H9 (cell line): ENCODE measurements at regions not wholly inside any gene's neighbourhood (a gene's known extent, or its start where the extent isn't known, plus 50 kb on each side); places are given as distances from the start of the nearest gene placed in this dataset.

ENCODE experiments used
- DNase-seq: peaks from one replicate; pipeline ENCODE4 v3.0.0-alpha.2; 2017
- H2AFZ ChIP-seq: one replicate; pipeline ENCODE4 v1.6.1; 2013; ENCODE audit warnings: mild to moderate bottlenecking, low read length, control low read depth, moderate library complexity
- H2AK5ac ChIP-seq: 2 replicates; pipeline ENCODE4 v1.6.1; 2013; ENCODE audit warnings: low read length, control low read depth, mixed read lengths; ENCODE audit not compliant: insufficient read length
- H2BK120ac ChIP-seq: one replicate; pipeline ENCODE4 v1.6.1; 2013; ENCODE audit warnings: low read depth, mild to moderate bottlenecking, low read length, control low read depth, inconsistent platforms; ENCODE audit not compliant: poor library complexity, severe bottlenecking
- H2BK12ac ChIP-seq: 2 replicates; pipeline ENCODE4 v1.6.1; 2013; ENCODE audit warnings: low read length, control low read depth, mixed read lengths, low read depth; ENCODE audit not compliant: insufficient read length
- H2BK15ac ChIP-seq: 2 replicates; pipeline ENCODE4 v1.6.1; 2013; ENCODE audit warnings: low read depth, low read length, control low read depth
- H2BK20ac ChIP-seq: one replicate; pipeline ENCODE4 v1.6.1; 2013; ENCODE audit warnings: low read depth, mild to moderate bottlenecking, low read length, control low read depth, inconsistent platforms; ENCODE audit not compliant: poor library complexity, severe bottlenecking
- H2BK5ac ChIP-seq: 2 replicates; pipeline ENCODE4 v1.6.1; 2013; ENCODE audit warnings: low read length, control low read depth, mixed read lengths; ENCODE audit not compliant: insufficient read length
- H3K14ac ChIP-seq: 2 replicates; pipeline ENCODE4 v1.6.1; 2013; ENCODE audit warnings: low read length, control low read depth; ENCODE audit not compliant: insufficient read depth
- H3K18ac ChIP-seq: 2 replicates; pipeline ENCODE4 v1.6.1; 2013; ENCODE audit warnings: low read depth, mild to moderate bottlenecking, mixed read lengths, low read length, control low read depth; ENCODE audit not compliant: insufficient read length
- H3K23ac ChIP-seq: 2 replicates; pipeline ENCODE4 v1.6.1; 2013; ENCODE audit warnings: low read length, control low read depth, mixed read lengths, low read depth; ENCODE audit not compliant: insufficient read length
- H3K23me2 ChIP-seq: 2 replicates; pipeline ENCODE4 v1.6.1; 2013; ENCODE audit warnings: low read depth, mild to moderate bottlenecking, mixed read lengths, low read length, control low read depth; ENCODE audit not compliant: insufficient read length, poor library complexity, severe bottlenecking
- H3K27ac ChIP-seq: 2 replicates; pipeline ENCODE4 v1.5.1; 2013; ENCODE audit warnings: low read length, control low read depth, mixed read lengths, low read depth; ENCODE audit not compliant: insufficient read length
- H3K27me3 ChIP-seq: 2 replicates; pipeline ENCODE4 v1.6.1; 2013; ENCODE audit warnings: low read length, control low read depth, inconsistent platforms; ENCODE audit not compliant: insufficient read depth
- H3K4ac ChIP-seq: 2 replicates; pipeline ENCODE4 v1.6.1; 2013; ENCODE audit warnings: low read depth, mild to moderate bottlenecking, control low read depth, inconsistent platforms, low read length, moderate library complexity
- H3K4me1 ChIP-seq: 2 replicates; pipeline ENCODE4 v1.6.1; 2013; ENCODE audit warnings: low read length, control low read depth, inconsistent platforms; ENCODE audit not compliant: insufficient read depth
- H3K4me2 ChIP-seq: 2 replicates; pipeline ENCODE4 v1.6.1; 2013; ENCODE audit warnings: low read length, control low read depth, mixed read lengths; ENCODE audit not compliant: insufficient read length, insufficient read depth
- H3K56ac ChIP-seq: 2 replicates; pipeline ENCODE4 v1.6.1; 2013; ENCODE audit warnings: low read depth, mild to moderate bottlenecking, mixed read lengths, low read length, control low read depth; ENCODE audit not compliant: insufficient read length
- H3K79me1 ChIP-seq: 2 replicates; pipeline ENCODE4 v1.6.1; 2013; ENCODE audit warnings: low read depth, mild to moderate bottlenecking, moderate library complexity, low read length, control low read depth, inconsistent platforms; ENCODE audit not compliant: insufficient read depth, poor library complexity, severe bottlenecking
- H3K79me2 ChIP-seq: 2 replicates; pipeline ENCODE4 v1.6.1; 2013; ENCODE audit warnings: low read length, control low read depth, inconsistent platforms; ENCODE audit not compliant: insufficient read depth
- H3K9ac ChIP-seq: 2 replicates; pipeline ENCODE4 v1.6.1; 2013; ENCODE audit warnings: low read length, control low read depth, mixed read lengths; ENCODE audit not compliant: insufficient read length; ENCODE audit errors: extremely low read depth
- H3K9me3 ChIP-seq: one replicate; pipeline ENCODE4 v1.6.1; 2013; ENCODE audit warnings: low read depth, low read length, inconsistent platforms; ENCODE audit not compliant: control insufficient read depth
- H3T11ph ChIP-seq: one replicate; pipeline ENCODE4 v1.6.1; 2013; ENCODE audit warnings: mild to moderate bottlenecking, low read length, control low read depth, inconsistent platforms
- H4K20me1 ChIP-seq: one replicate; pipeline ENCODE4 v1.6.1; 2013; ENCODE audit not compliant: control insufficient read depth, insufficient read length, insufficient read depth
- H4K5ac ChIP-seq: 2 replicates; pipeline ENCODE4 v1.6.1; 2013; ENCODE audit warnings: low read depth, mild to moderate bottlenecking, mixed read lengths, low read length, control low read depth; ENCODE audit not compliant: insufficient read length
- H4K8ac ChIP-seq: replicated peaks from 2 replicates; pipeline ENCODE4 v1.6.1; 2013; ENCODE audit warnings: low read length, control low read depth, mixed read lengths, low read depth; ENCODE audit not compliant: insufficient read length
- H4K91ac ChIP-seq: 2 replicates; pipeline ENCODE4 v1.6.1; 2013; ENCODE audit warnings: low read depth, mild to moderate bottlenecking, moderate library complexity, mixed read lengths, low read length, control low read depth; ENCODE audit not compliant: insufficient read length
- H3K27ac Mint-ChIP-seq, 3 experiments: 2 replicates in 2 of 3; 3 replicates in 1 of 3; pipeline ENCODE4 v1.8.0; 2020 to 2021; ENCODE audit warnings: mixed read lengths in 3 of 3, mild to moderate bottlenecking in 1 of 3, moderate library complexity in 1 of 3
- H3K27me3 Mint-ChIP-seq: 2 replicates; pipeline ENCODE4 v1.8.0; 2021; ENCODE audit warnings: low read depth, mild to moderate bottlenecking, moderate library complexity, mixed read lengths
- H3K36me3 Mint-ChIP-seq, 3 experiments: 2 replicates in 2 of 3; 3 replicates in 1 of 3; pipeline ENCODE4 v1.8.0; 2020 to 2021; ENCODE audit warnings: low read depth in 3 of 3, mixed read lengths in 3 of 3; ENCODE audit not compliant: insufficient read depth in 1 of 3
- H3K4me1 Mint-ChIP-seq, 2 experiments: 2 replicates each; pipeline ENCODE4 v1.8.0; 2020; ENCODE audit warnings: mixed read lengths in 2 of 2
- H3K4me3 Mint-ChIP-seq, 2 experiments: 2 replicates in 1 of 2; 3 replicates in 1 of 2; pipeline ENCODE4 v1.8.0; 2020 to 2021; ENCODE audit warnings: mild to moderate bottlenecking in 2 of 2, mixed read lengths in 2 of 2, moderate library complexity in 1 of 2
- H3K9me3 Mint-ChIP-seq, 2 experiments: 2 replicates in 1 of 2; 3 replicates in 1 of 2; pipeline ENCODE4 v1.8.0; 2020; ENCODE audit warnings: mild to moderate bottlenecking in 2 of 2, mixed read lengths in 2 of 2, moderate library complexity in 1 of 2
- WGBS: extraction: QIAGEN DNeasy Blood & Tissue Kit; methylation state at CpG from one replicate; pipeline ENCODE4 v1.1.7; 2013; ENCODE audit warnings: missing lambda C conversion rate, low lambda C conversion rate, mixed read lengths; ENCODE audit not compliant: insufficient read length; ENCODE audit errors: extremely low coverage; 5-methylcytosine and 5-hydroxymethylcytosine counted together
- TF ChIP-seq, protein P1 (sequence below): fragments of 200-600 bp; sonication (generic); conservative IDR thresholded peaks from 3 replicates; pipeline ENCODE4 v1.8.0; 2021; ENCODE audit warnings: antibody characterized with exemption, mild to moderate bottlenecking

DNA sequence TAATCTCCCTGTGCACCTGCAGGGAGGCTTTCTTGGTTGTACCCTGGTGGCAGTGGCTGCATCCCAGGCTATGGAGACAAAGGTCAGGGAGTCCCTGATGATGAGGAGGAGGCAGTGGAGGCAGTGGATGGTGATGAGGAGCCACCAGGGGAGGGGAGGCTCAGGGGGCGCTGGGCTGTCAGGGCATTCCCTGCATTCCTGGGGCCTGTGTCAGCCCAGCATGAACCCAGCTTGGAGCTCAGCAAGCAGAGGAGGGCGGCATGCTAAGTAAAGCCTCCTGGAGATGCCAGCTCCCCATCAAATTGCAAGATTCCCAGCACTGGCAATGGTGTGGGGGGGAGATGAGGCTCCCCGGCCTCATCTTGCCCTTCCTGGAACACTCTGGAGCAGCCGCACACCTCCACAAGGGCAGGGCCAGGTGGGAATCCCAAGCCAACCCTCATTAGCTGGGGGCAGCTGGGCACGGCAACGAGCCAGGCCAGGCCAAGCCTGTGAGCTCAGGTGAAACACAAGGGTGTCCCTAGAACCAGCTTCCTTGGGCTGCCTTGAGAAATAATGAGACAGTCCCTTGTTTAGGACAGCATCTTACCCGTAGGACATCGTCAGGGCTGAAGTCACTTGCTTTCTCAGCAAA lies 469.5 kb downstream of the MATN1 start:
- no peaks in the 10 kb centered on the region for H3K4me1 ChIP-seq
- no peaks in the 10 kb centered on the region for H3K36me3 Mint-ChIP-seq

More for the DNA sequence above, 469.5 kb downstream of the MATN1 start:
- H3K18ac ChIP-seq, result no peak overlapping the region
- H3K56ac ChIP-seq, result no peak overlapping the region
- H3K23me2 ChIP-seq, result no peaks in the 10 kb centered on the region
- no peak overlapping the region for H2BK120ac ChIP-seq
- no peak overlapping the region for H3T11ph ChIP-seq
- H3K4me2 ChIP-seq, result no peak overlapping the region
- no peak overlapping the region for H4K91ac ChIP-seq
- H3K27me3 Mint-ChIP-seq, result peaks cover 4% of the 10 kb centered on the region
- TF ChIP-seq, protein P1, sequence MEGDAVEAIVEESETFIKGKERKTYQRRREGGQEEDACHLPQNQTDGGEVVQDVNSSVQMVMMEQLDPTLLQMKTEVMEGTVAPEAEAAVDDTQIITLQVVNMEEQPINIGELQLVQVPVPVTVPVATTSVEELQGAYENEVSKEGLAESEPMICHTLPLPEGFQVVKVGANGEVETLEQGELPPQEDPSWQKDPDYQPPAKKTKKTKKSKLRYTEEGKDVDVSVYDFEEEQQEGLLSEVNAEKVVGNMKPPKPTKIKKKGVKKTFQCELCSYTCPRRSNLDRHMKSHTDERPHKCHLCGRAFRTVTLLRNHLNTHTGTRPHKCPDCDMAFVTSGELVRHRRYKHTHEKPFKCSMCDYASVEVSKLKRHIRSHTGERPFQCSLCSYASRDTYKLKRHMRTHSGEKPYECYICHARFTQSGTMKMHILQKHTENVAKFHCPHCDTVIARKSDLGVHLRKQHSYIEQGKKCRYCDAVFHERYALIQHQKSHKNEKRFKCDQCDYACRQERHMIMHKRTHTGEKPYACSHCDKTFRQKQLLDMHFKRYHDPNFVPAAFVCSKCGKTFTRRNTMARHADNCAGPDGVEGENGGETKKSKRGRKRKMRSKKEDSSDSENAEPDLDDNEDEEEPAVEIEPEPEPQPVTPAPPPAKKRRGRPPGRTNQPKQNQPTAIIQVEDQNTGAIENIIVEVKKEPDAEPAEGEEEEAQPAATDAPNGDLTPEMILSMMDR, result no peak
- H2BK20ac ChIP-seq, result no peak overlapping the region
- no peak overlapping the region for H3K27ac ChIP-seq
- no peaks in the 10 kb centered on the region for H3K79me1 ChIP-seq
- H3K9me3 Mint-ChIP-seq, result no peaks in the 10 kb centered on the region; a peak in 1 of 5 replicates
- H3K27ac Mint-ChIP-seq, result 0 out of 7 replicates have a peak overlapping the region, but pooled peaks of 1 of the 3 experiments have one; percentile 17
- H3K79me2 ChIP-seq, result no peaks in the 10 kb centered on the region
- H2AFZ ChIP-seq, result no peak overlapping the region
- H2AK5ac ChIP-seq, result no peak overlapping the region
- H3K14ac ChIP-seq, result 0 out of 2 replicates have a peak overlapping the region, but pooled peaks have one; percentile 19
- H3K4ac ChIP-seq, result no peak overlapping the region
- H3K23ac ChIP-seq, result no peak overlapping the region
- no peak overlapping the region for H2BK15ac ChIP-seq
- H4K8ac ChIP-seq, result no peak overlapping the region
- no peaks in the 10 kb centered on the region for H4K20me1 ChIP-seq
- no peak overlapping the region for H3K9ac ChIP-seq
- no peaks in the 10 kb centered on the region for H3K9me3 ChIP-seq
- peaks cover 10 to 26% of the 10 kb centered on the region in 2 experiments for H3K4me1 Mint-ChIP-seq
- H2BK5ac ChIP-seq, result no peak overlapping the region
- H4K5ac ChIP-seq, result no peak overlapping the region
- DNase-seq, result peak; percentile 65
- no peaks in the 10 kb centered on the region for H3K27me3 ChIP-seq
- no peak overlapping the region for H2BK12ac ChIP-seq
- WGBS, result no CpG with 5 or more reads among the region's 8 CpGs
- no peak overlapping the region for H3K4me3 Mint-ChIP-seq
